Stomach (tissue), 4 donors: ENCODE measurements at regions not wholly inside any gene's neighbourhood (a gene's known extent, or its start where the extent isn't known, plus 50 kb on each side); places are given as distances from the start of the nearest gene placed in this dataset.

Experiments
- CTCF ChIP-seq, 7 experiments: fragments of 450-650 bp in 4 of 7; fragments of 200-600 bp in 3 of 7; sonication (generic) in 3 of 7; IDR thresholded peaks; one replicate each; pipeline ENCODE4 v1.5.1; 2016 to 2019; ENCODE audit warnings: antibody characterized with exemption in 7 of 7, control low read depth in 2 of 7, mild to moderate bottlenecking in 1 of 7
- EP300 ChIP-seq: sonication (generic); formaldehyde crosslinking; IDR thresholded peaks from one replicate; pipeline ENCODE4 v1.6.1; 2017; ENCODE audit warnings: antibody characterized with exemption
- POLR2A ChIP-seq, 4 donors: fragments of 450-650 bp; IDR thresholded peaks; one replicate each; pipeline ENCODE4 v1.6.1; 2016; ENCODE audit warnings: antibody characterized with exemption in 4 of 4, control low read depth in 2 of 4, mild to moderate bottlenecking in 1 of 4, moderate library complexity in 1 of 4
- POLR2AphosphoS5 ChIP-seq, 3 donors: sonication (generic); formaldehyde crosslinking; IDR thresholded peaks; one replicate each; pipeline ENCODE4 v1.6.1; 2016; ENCODE audit warnings: antibody characterized with exemption in 3 of 3

- no peak for TF ChIP-seq CTCF (IDR thresholded peaks at IDR 0.05)
- TF ChIP-seq POLR2A (IDR thresholded peaks at IDR 0.05): no peak
- TF ChIP-seq POLR2AphosphoS5 (IDR thresholded peaks at IDR 0.05): no peak
- TF ChIP-seq EP300: no peak
These were observed 192.3 kb downstream of the ZNF326 start for GRCh38 chr1:90187323-90187585.
